NOMO-1 (cell line): ENCODE measurements at regions not wholly inside any gene's neighbourhood (a gene's known extent, or its start where the extent isn't known, plus 50 kb on each side); places are given as distances from the start of the nearest gene placed in this dataset.

Source experiments
- DNase-seq, 2 experiments: peaks; one replicate each; lab custom pipeline; 2025; ENCODE audit not compliant: unreplicated experiment in 2 of 2; lab: John Stamatoyannopoulos, UW

- no peak for DNase-seq
Measured at GRCh38 chr4:121277194-121278105, 103.4 kb downstream of the QRFPR start.

- DNase-seq, result no peak
Measured at GRCh38 chr4:121273191-121273590, 107.6 kb downstream of the QRFPR start.

GRCh38 chr4:121272526-121272925 lies 108.3 kb downstream of the QRFPR start:
- no peak for DNase-seq

DNA sequence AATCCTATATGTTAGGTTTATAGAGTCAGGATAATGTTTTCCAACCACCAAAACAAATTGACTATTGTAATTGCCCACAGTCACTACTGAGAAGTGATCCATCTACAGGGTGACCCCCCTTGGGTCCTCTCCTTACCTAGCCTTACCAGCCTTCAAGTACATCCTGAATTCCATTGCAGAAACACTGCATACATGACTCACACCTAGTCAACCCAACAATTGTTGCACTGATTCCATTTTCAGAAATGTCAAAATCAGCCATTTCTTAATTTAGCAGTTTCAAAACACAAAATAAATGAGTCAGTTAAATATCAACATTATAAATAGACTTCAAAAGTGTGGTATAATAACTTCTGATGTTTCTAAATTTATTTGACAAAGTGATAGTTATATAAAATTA lies 106.3 kb upstream of the TNIP3 start:
- no peak for DNase-seq

DNA sequence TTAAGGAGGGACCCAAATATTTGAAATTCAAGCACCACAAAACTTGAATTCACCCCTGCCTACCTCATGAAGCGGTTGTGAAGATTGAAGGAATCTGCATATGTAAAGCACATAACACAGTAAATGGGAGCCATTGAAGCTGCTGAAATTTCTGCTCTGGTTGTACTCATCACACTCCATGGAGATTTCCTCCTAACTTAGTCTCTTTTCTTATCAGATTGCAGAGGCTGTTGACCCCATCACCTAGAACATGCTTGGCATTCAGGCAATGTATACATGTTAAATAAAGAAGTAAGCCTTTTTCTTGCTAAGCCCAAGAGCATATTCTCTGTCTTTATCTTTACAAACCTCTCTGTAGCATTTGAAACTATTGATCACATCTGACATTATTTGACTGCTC lies 104.9 kb upstream of the TNIP3 start:
- no peak for DNase-seq

- peak in 1 of 2 experiments; percentile 55 for DNase-seq
Measured at GRCh38 chr4:121266982-121267381, 102.9 kb upstream of the TNIP3 start.

- DNase-seq, result no peak
Measured at GRCh38 chr4:121256887-121257466, 92.9 kb upstream of the TNIP3 start.

- DNase-seq, result peak; percentile 81 to 93
Measured at GRCh38 chr4:121255986-121256750, 92.0 kb upstream of the TNIP3 start.

- DNase-seq, result no peak
Measured at GRCh38 chr4:121253961-121254360, 89.8 kb upstream of the TNIP3 start.

GRCh38 chr4:121252224-121252806 lies 88.2 kb upstream of the TNIP3 start:
- DNase-seq, result peak in 1 of 2 experiments; percentile 26

- no peak for DNase-seq
Measured at GRCh38 chr4:121248747-121249146, 84.6 kb upstream of the TNIP3 start.

GRCh38 chr4:121246698-121247097 lies 82.6 kb upstream of the TNIP3 start:
- DNase-seq, result no peak

- no peak for DNase-seq
Measured at GRCh38 chr4:121243485-121243884, 79.4 kb upstream of the TNIP3 start.

DNA sequence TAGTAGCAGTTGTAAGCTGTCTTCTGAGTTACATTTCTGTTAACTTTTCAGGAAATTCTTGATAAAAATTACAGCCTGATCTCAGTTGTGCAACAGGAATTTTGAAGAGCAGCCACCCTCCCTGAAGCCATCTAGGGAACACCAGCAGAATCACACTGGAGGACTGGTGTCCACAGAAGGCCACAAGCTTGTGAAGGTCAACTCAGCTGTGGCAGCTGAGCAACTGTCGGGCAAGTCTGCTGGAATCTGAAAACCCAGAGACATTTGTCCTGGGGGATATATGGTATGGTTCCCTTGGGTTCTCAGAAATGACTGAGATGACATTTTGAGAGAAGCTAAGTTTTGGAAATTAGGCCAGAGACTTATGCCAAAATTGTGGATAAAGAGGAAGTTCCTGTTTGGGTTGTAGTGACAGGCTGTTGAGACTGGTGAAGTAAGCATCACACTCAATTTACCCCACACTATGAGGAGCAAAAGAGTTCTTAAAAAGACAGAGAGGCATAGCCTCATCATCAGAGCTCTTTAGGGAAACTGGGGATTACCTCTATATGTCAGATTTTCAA lies 78.1 kb upstream of the TNIP3 start:
- no peak for DNase-seq

GRCh38 chr4:121239951-121240350 lies 75.8 kb upstream of the TNIP3 start:
- DNase-seq, result no peak

GRCh38 chr4:121238461-121238860 lies 74.3 kb upstream of the TNIP3 start:
- DNase-seq, result no peak

DNA sequence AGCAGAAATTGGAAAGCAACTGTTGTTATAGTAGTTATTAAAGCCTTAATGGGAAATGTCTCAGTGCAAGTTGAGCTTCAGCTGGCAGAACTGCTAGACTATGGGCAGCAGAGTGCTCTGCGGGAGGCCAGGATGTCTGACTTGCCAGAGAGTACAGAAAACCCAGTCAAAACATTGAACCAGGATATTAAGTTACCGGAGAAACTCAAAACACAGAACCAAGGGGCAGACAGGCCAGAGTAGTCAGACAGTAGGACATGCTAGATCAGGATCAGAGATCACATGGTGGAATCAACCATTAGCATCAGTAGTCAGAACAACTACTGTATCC lies 72.9 kb upstream of the TNIP3 start:
- DNase-seq, result no peak

GRCh38 chr4:121236353-121237068 lies 72.4 kb upstream of the TNIP3 start:
- no peak for DNase-seq

DNA sequence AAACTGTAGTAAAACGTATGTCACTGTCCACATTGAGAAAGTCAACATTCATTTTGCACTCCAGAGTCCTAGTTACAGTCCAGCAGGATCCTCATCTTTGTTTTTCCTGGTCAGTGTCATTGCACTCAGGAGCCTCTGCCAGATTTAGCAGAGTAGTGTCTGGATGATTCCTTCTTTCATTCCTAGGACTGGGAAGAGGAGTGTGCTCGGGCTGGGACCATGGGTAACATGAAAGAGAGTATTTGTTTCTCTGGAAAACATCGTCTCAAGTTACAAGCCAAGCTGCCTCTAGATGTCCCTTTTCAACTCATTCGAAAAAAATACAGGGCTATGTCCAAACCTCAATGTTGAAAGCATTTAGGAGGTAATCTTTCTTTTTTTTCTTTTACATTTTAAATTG lies 69.9 kb upstream of the TNIP3 start:
- DNase-seq, result no peak

DNA sequence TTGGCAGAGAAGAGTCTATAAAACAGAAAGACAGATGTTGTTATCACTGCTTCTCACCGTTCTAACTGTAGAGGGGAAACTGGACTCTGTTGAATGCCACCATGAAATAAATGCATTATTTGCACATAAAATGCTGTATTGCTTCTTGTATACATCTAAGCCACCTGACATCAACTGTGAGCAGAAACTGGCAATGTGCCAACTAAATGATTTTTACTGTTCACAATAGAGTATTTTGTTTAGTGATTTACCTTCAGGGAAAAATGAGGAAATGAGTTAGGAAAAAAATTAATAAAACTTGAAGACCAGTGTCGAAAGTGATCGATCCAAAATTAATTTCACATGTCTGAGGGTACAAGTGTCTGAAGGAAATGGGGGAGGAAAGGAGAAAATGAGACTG lies 65.9 kb upstream of the TNIP3 start:
- DNase-seq, result no peak
